OCI-LY7 (cell line): ENCODE measurements at regions not wholly inside any gene's neighbourhood (a gene's known extent, or its start where the extent isn't known, plus 50 kb on each side); places are given as distances from the start of the nearest gene placed in this dataset.
"Not testable (repeated sequence)": the region's sequence is repeated elsewhere in the genome, so short reads cannot be mapped to it uniquely, and the experiment has no call there.

Experiments used
- BruUV-seq: library from RNA; stranded (reverse); fragments of 400-500 nt; replicated peaks from 2 replicates; lab custom pipeline; 2021; lab: Mats Ljungman, UMichigan
- CTCF ChIA-PET: fragments of 300-600 bp; sonication (Branson Sonifier 250); formaldehyde crosslinking; loops from one replicate; lab custom pipeline; 2022; ENCODE audit warnings: antibody characterized with exemption; ENCODE audit not compliant: unreplicated experiment; lab: Charles Lee
- POLR2A ChIA-PET: fragments of 300-600 bp; sonication (Branson Sonifier 250); formaldehyde crosslinking; loops from one replicate; lab custom pipeline; 2022; ENCODE audit warnings: antibody characterized with exemption; lab: Charles Lee
- DNase-seq: peaks from one replicate; pipeline ENCODE4 v3.0.0-alpha.2; 2015; ENCODE audit warnings: low spot score
- H2AFZ ChIP-seq: fragments of 200-600 bp; sonication (generic), shearing (Covaris generic); 2 replicates; pipeline ENCODE4 v1.6.1; 2014; ENCODE audit warnings: mild to moderate bottlenecking, antibody characterized with exemption, low read length, moderate library complexity
- H3K27ac ChIP-seq: fragments of 200-600 bp; sonication (generic); 2 replicates; pipeline ENCODE4 v1.5.1; 2014; ENCODE audit warnings: mixed run types, low read depth, mild to moderate bottlenecking, moderate library complexity, low read length, inconsistent platforms; ENCODE audit not compliant: poor library complexity, severe bottlenecking
- H3K36me3 ChIP-seq: fragments of 200-600 bp; sonication (generic); 2 replicates; pipeline ENCODE4 v1.6.1; 2014; ENCODE audit warnings: mild to moderate bottlenecking, antibody characterized with exemption, low read length, moderate library complexity, mixed read lengths; ENCODE audit not compliant: insufficient read depth
- H3K4me1 ChIP-seq: fragments of 200-600 bp; sonication (generic); 2 replicates; pipeline ENCODE4 v1.5.1; 2014; ENCODE audit warnings: mild to moderate bottlenecking, low read length; ENCODE audit not compliant: insufficient read depth, poor library complexity, severe bottlenecking
- H3K4me2 ChIP-seq: fragments of 200-600 bp; sonication (generic); 2 replicates; pipeline ENCODE4 v1.6.1; 2014; ENCODE audit warnings: mild to moderate bottlenecking, low read length
- H3K4me3 ChIP-seq: fragments of 200-600 bp; sonication (generic); 2 replicates; pipeline ENCODE4 v1.5.1; 2014; ENCODE audit warnings: mild to moderate bottlenecking, low read depth, low read length; ENCODE audit not compliant: poor library complexity, severe bottlenecking
- H3K79me2 ChIP-seq: fragments of 200-600 bp; sonication (generic); 2 replicates; pipeline ENCODE4 v1.6.1; 2016; ENCODE audit warnings: low read depth, mild to moderate bottlenecking, low read length, moderate library complexity, mixed read lengths; ENCODE audit not compliant: insufficient read depth
- H3K9me2 ChIP-seq: fragments of 200-600 bp; sonication (generic); 2 replicates; pipeline ENCODE4 v1.6.1; 2016; ENCODE audit warnings: mild to moderate bottlenecking, low read length, mixed read lengths; ENCODE audit not compliant: insufficient read depth
- H3K9me3 ChIP-seq: fragments of 200-600 bp; sonication (generic); 2 replicates; pipeline ENCODE4 v1.6.1; 2014; ENCODE audit warnings: mild to moderate bottlenecking, mixed run types, low read length, mixed read lengths
- H4K20me1 ChIP-seq: fragments of 200-600 bp; sonication (generic); 2 replicates; pipeline ENCODE4 v1.6.1; 2014; ENCODE audit warnings: mild to moderate bottlenecking, antibody characterized with exemption, low read length, moderate library complexity, mixed read lengths; ENCODE audit not compliant: insufficient read depth
- EZH2phosphoT487 ChIP-seq: fragments of 200-600 bp; sonication (generic); IDR thresholded peaks from 2 replicates; pipeline ENCODE4 v1.6.1; 2018; ENCODE audit warnings: low read depth, borderline replicate concordance, mild to moderate bottlenecking, mixed run types, antibody characterized with exemption, low read length, moderate library complexity, mixed read lengths
- intact Hi-C: fragments of 100-400 bp; cut with micrococcal nuclease; formaldehyde crosslinking; loops from one replicate; pipeline ENCODE4 v1.10.0; 2022; ENCODE audit not compliant: unreplicated experiment
- TF ChIP-seq, protein P1 (sequence below): fragments of 200-600 bp; sonication (generic); conservative IDR thresholded peaks from 2 replicates; pipeline ENCODE4 v1.5.1; 2014; ENCODE audit warnings: mild to moderate bottlenecking, antibody characterized with exemption, low read length, moderate library complexity, mixed read lengths

DNA sequence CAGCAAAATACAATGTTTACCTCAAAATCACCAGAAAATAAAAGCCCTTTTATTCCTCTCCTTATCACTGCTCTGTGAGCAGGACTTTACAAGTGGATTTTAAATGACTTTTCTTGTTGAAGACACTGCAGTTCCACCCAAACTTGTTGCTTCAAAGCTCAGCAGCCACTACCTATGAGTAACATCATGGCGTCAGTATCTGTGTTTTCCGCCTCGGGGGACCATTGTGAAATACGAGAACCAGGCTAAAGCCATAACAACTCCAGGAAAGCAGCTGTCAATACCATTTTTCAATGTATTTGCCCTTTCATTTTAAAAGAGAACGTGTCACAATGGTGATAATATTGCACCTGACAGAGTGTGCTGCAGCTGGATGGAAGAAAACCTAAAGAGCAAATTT is 284.0 kb upstream of the RNF32 start:
- Histone ChIP-seq H3K9me2 (no peaks in the 10 kb centered on the region), H2AFZ (no peak overlapping the region), H3K4me2 (no peak overlapping the region), H3K9me3 (no peaks in the 10 kb centered on the region), H3K79me2 (no peaks in the 10 kb centered on the region), H4K20me1 (no peaks in the 10 kb centered on the region), H3K36me3 (no peaks in the 10 kb centered on the region), H3K4me1 (no peaks in the 10 kb centered on the region), H3K27ac (no peak overlapping the region), H3K4me3 (no peak overlapping the region)
- CTCF ChIA-PET = no interaction called here
- TF ChIP-seq EZH2phosphoT487 = no peak
- TF ChIP-seq, protein P1, sequence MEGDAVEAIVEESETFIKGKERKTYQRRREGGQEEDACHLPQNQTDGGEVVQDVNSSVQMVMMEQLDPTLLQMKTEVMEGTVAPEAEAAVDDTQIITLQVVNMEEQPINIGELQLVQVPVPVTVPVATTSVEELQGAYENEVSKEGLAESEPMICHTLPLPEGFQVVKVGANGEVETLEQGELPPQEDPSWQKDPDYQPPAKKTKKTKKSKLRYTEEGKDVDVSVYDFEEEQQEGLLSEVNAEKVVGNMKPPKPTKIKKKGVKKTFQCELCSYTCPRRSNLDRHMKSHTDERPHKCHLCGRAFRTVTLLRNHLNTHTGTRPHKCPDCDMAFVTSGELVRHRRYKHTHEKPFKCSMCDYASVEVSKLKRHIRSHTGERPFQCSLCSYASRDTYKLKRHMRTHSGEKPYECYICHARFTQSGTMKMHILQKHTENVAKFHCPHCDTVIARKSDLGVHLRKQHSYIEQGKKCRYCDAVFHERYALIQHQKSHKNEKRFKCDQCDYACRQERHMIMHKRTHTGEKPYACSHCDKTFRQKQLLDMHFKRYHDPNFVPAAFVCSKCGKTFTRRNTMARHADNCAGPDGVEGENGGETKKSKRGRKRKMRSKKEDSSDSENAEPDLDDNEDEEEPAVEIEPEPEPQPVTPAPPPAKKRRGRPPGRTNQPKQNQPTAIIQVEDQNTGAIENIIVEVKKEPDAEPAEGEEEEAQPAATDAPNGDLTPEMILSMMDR = no peak
- no TSS peak for BruUV-seq
- intact Hi-C loops = no loop called here
- DNase-seq = no peak
- POLR2A ChIA-PET = no interaction called here

DNA sequence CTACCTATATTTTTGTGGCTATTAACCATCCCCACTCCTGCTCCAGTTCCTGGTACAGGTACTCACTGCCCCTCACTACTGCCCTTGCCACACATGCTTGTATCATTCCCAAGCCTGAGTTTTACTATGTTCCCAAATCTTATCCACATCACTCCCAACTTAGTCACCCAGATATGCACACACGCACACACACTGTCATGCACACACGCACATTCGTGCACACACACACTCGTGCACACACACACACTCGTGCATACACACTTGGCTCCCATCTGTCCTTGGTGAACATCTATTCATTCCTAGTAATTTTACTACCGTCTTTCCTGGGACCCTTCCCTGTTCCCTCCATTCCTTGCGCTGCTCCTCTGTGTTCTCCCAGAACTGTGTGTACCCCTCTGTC is 287.2 kb upstream of the RNF32 start:
- ChIA-PET POLR2A (no interaction called here), CTCF (no interaction called here)
- H2AFZ ChIP-seq = no peak overlapping the region
- TF ChIP-seq, protein P1 = no peak
- no peak for TF ChIP-seq EZH2phosphoT487
- H3K4me1 ChIP-seq = no peaks in the 10 kb centered on the region
- no peak overlapping the region for H3K4me3 ChIP-seq
- H3K79me2 ChIP-seq = no peaks in the 10 kb centered on the region
- H3K36me3 ChIP-seq = no peaks in the 10 kb centered on the region
- BruUV-seq = no TSS peak
- intact Hi-C loops = no loop called here
- H3K9me2 ChIP-seq = no peaks in the 10 kb centered on the region
- DNase-seq = no peak
- no peak overlapping the region for H3K4me2 ChIP-seq
- H4K20me1 ChIP-seq = no peaks in the 10 kb centered on the region
- no peak overlapping the region for H3K27ac ChIP-seq
- no peaks in the 10 kb centered on the region for H3K9me3 ChIP-seq

DNA sequence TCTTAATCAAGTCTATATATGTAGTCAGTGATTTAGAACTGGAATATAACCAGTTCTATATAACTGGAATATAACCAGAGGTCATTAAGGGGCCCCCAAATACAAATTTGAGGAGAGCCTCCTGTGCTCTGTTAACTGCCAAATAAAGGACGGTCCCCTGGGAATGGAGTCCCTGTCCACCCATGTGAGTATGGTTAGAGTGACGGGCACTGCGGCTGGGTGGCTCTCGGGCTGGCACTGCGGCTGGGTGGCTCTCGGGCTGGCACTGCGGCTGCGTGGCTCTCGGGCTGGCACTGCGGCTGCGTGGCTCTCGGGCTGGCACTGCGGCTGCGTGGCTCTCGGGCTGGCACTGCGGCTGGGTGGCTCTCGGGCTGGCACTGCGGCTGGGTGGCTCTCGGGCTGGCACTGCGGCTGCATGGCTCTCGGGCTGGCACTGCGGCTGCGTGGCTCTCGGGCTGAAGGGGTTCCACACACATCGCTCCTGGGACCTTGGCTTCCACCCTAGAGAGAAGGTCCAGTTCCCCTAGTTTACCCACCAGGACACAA is 292.8 kb upstream of the RNF32 start:
- CTCF ChIA-PET, H3K36me3 ChIP-seq, DNase-seq, H2AFZ ChIP-seq, H3K79me2 ChIP-seq, H4K20me1 ChIP-seq, POLR2A ChIA-PET, H3K9me3 ChIP-seq, H3K4me3 ChIP-seq, BruUV-seq, H3K9me2 ChIP-seq, H3K27ac ChIP-seq, intact Hi-C loops, H3K4me2 ChIP-seq, H3K4me1 ChIP-seq: not testable (repeated sequence)
